Left forelimb (tissue), 1 donor: ENCODE measurements at regions not wholly inside any gene's neighbourhood (a gene's known extent, or its start where the extent isn't known, plus 50 kb on each side); places are given as distances from the start of the nearest gene placed in this dataset.

Experiments used
- DNase-seq: peaks from one replicate; pipeline ENCODE4 v3.0.0-alpha.2; 2018; ENCODE audit warnings: low spot score

DNA sequence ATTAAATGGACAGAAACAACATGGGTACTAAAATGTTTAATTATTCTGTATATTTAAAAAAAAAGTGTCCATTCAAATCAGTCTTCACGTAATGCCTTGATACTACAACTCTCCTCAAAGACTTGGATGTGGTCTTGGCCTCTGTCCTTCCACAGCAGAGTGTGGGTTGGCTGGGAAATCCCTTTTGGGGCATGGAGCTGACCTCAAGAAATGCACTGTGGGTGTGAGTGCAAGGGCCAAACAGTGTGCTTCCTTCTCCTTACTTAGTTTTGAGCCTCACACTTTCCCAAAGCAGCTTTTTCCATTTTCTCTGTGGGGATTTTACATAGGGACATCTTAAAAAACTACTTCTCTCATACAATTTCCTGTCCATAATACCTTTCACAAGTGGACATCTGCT is 607.4 kb downstream of the EFNB2 start:
- no peak for DNase-seq

DNA sequence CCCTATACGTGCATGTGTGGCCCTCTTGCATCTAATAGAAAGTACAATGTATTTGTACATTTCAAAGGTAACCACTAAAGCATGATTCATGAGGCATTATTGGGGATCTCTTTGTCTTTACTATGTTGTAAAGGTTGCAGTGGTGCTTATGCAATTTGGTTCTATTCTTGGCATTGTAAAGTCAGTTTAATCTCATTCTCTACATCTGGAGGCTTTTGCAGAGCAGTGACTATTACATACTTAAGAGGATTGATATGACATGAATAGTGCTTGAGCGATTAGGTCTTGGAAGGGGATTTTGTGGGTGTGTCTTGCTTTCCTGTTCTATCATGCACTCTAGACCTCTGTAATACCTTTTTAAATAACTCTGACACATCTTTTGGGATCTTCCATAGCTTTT is 610.0 kb downstream of the EFNB2 start:
- no peak for DNase-seq

DNA sequence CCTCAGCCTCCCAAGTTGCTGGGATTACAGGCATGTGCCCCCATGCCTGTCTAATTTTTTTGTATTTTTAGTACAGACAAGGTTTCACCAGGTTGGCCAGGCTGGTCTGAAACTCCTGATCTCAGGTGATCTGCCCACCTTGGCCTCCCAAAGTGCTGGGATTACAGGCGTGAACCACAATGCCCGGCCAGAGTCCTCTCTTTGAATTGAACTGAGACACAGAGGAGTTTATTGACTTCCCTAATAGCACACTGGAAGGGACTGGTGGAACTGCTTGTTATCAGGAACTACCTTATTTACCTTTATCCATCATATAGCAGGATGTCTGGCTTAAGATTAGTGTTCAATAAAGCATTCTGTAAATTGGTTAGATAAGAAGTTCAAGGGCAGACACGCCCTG is 613.8 kb downstream of the EFNB2 start:
- no peak for DNase-seq

- no peak for DNase-seq
Observed at GRCh38 chr13:105920370-105920769, 615.1 kb downstream of the EFNB2 start.

DNA sequence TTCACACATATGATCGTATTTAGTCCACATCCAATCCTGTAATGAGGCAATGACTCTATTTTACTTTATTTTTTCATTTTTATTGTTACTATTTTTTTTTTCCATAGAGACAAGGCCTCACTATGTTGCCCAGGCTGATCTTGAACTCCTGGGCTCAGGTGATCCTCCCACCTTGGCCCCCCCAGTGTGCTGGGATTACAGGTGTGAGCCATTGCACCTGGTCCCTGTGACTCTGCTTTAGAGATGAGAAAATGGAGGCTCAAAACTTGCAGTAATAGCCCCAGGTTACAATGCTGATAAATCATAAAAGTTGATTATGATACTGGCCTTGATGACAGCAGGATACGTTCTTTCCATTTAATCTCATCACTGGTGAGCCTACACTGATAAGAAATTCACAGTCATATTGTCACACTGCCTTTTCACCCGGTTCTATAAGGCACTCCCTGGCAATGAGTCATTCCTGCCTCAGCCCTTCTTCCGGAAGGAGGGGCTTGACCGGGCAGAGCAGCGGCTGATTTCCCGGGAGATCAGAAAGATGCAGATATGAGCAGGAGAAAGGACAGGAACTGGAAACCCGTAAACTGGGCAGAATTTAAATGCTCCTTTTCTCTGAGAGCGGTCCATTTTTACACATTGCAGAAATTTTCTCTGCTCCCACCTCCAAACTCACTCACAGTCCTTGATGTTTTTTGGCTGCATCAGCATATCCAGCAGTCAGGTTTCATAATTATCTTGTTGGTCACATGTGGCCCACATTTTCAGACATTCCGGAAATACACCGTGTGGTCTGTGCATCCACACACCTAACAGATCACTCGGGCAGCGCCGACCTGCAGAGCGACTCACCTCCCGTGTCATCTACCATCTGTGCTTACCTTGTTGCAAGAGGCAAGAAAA is 616.4 kb downstream of the EFNB2 start:
- DNase-seq: no peak

- DNase-seq: no peak
Observed at GRCh38 chr13:105915146-105915850, 620.2 kb downstream of the EFNB2 start.

DNA sequence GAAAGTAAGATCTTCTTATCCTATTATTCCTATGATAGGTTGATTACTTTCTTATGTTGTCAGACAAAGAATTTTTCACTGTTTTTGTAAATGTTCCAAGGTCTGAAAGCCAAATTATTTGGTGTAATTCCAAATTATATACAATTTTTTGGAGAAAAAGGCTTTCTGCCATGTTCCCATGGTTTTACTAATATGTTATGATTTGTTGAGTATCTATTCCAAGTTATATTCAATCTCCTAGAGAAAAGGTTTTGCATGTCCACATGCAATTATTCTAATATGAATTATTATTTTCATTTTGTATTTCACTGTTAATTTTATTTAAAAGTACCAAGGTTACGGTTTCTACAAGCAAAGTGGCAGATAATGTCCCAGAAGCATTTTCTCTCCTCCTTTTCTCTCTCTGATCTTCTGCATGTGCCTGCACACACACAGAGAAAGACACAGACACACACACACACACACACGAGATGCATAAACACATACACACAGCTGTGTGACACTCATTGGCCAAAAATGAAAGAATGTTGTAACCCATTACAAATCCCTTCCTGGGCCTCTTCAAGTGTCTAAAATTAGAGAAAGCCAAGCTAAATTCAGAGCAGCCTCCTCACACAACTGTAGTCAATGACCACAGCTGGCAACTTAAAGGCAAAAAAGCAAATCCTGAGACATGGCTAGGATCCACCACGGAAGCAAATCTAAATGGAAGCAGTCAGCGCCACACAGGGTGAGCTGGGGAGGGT is 621.0 kb downstream of the EFNB2 start:
- no peak for DNase-seq

DNA sequence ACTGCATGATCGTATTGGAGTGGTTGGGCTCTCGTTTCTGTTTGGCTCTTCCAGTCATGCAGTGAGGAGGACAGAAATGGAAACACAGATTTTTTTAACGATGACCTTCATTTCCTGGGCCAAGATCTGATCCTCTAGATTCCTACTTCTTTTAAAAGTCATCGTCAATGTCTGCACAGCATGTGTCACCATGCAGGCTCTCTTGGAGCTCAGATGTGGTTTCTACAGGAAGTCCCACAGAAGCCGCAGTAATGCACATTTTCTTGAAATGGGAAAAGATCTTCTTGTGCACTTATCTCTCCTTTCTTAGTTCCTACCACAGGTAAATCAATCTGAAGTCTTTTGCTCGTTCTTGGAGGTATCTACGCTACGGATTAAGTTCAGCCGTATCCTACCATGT is 626.9 kb downstream of the EFNB2 start:
- no peak for DNase-seq

GRCh38 chr13:105907319-105908019 is 628.0 kb downstream of the EFNB2 start:
- no peak for DNase-seq

DNA sequence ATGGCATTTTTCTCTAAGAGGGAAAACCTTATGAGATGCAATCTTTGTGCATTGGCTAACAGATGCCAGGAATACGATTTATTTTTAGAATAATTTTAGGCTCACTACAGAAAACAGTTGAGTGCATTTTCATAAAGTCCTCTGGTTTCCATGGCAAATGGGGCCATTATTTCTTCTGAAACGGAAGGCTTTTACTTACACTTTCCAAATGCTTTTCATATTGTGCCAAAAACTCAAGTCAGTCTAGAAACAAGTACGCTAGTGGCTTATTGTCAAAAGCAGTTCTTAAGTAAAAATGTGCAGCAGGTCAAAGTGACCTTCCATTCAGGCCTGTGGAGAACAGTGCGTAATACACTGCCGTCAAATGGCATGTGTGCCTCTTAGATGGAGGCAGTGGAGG is 628.7 kb downstream of the EFNB2 start:
- no peak for DNase-seq

DNA sequence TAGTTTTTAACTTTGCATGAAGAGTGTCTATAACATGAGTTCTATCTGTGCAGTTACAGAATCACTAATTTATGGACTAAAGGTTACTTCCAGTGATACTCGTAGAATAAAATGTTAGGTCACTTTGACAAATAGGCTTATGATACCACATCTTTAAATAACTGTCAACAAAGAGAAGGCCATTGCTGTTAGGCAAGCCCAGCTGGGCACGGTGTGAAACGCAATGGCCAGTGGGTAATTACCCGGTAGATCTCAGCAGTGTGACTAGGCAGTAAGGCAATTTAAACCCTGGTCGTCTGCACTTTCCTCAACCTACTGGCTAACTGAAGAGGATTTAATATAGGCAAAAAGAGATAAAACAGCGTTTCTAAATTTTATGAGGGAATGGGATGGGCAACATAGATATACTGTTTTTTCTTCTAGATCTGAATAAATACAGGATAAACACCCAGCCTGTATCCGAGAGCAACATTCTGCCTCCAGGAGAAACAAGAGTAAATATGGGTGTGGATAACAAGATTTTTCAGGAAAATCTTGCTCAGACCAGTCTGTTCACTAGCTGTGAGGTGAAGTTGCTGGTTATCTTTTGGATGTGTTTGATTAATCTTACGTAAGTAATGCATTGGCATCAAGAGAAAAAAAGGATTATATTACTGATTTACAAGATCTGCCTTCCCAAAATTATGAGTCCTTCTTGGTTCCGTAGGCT is 631.3 kb downstream of the EFNB2 start:
- no peak for DNase-seq

- no peak for DNase-seq
Observed at GRCh38 chr13:105902396-105902795, 633.1 kb downstream of the EFNB2 start.

DNA sequence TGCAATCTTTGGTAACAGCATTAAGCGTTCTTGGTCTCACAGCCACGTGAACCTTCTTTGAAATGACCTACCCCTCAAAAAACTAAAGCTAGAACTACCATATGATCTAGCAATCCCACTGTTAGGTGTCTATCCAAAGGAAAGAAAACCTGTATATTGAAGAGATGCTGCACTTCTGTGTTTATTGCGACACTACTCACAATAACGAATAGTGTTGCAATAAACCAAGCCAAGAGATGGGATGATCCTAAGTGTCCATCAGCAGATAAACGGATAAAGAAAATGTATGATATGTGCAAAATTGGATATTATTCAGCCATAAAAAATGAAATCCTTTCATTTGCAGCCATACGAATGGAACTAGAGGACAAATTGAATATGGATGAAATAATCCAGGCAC is 637.9 kb downstream of the EFNB2 start:
- no peak for DNase-seq

DNA sequence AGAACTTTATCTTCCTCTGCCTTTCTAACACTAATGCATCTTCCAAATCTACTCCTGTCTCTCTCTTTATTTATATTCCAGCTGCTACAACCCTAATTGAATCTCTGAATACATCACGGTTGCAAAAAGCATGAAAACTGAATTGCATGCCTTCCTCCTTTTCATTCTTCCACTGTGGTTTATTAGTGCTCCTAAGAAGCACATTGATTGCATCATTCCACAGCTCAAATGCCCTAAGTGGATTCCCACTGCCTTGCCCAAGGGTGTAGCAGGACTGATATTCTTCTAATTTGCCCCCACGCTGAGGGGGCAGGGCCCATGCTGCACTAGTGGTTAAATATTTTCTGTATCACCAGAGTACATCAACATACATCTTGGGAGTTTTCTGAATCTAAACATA is 640.8 kb downstream of the EFNB2 start:
- no peak for DNase-seq

DNA sequence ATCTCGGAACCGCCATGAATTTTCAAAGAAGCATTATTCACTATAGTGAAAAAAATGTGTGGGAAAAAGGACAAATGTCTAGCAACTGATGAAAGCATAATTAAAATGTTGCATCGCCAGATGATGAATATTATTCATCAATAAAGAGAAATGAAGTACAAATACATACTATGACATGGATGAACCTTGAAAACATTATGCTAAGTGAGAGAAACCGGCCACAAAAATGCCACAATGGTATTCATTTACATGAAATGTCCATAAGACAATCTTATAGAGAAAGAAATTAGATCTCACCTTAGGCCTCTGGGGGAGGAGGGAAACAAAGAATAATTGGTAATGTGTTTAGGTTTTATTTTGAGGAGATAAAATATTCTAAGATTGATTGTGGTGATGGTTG is 645.0 kb downstream of the EFNB2 start:
- DNase-seq: no peak

- DNase-seq: no peak
Observed at GRCh38 chr13:105878119-105878700, 657.3 kb downstream of the EFNB2 start.

DNA sequence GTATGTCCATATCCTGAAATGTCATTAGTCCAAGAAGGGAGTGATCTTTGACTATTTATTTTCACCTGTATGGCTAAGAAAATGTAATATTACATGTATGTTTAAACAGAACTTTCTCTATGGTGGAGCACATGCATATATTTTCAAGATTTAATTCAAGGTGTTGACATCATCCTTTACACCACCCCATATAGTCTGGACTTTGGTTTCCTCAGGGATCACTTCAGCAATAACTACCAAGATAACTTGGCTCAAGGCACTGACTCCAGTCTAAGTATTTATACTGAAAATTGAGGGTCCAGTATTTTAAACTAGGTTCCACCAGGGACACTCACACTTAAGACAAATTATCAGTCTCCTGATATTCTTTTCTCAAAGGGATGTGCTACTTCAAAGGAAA is 660.6 kb downstream of the EFNB2 start:
- no peak for DNase-seq

GRCh38 chr13:105871768-105872167 is 663.7 kb downstream of the EFNB2 start:
- no peak for DNase-seq

- no peak for DNase-seq
Observed at GRCh38 chr13:105871326-105871725, 664.1 kb downstream of the EFNB2 start.

DNA sequence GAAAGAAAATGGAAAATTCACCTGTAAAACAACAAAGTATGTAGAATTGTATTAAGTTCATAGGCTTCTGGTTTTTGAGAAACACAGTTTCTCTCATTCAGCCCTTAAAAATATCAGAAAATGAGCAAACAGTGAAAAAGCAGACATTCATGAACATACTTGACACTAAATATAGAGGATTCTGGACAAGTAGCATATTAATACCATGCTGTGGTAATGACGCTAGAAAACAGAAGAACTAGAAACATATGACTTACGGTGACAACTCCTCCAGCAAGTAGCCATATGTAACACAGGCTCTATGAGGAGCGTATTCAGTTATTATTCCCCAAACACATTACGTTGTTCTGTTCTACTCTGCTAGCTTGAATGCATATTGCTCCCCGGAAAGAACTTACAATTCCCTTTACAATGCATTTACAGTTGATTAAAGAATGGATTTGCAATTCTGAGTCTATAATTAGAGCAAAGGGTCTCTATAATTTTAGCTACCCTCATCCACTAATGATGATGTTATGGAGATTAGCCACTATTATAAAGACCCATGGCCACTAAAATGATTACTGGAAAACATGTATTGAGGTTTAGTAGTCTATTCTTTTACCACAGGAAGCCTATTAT is 672.1 kb downstream of the EFNB2 start:
- DNase-seq: no peak

DNA sequence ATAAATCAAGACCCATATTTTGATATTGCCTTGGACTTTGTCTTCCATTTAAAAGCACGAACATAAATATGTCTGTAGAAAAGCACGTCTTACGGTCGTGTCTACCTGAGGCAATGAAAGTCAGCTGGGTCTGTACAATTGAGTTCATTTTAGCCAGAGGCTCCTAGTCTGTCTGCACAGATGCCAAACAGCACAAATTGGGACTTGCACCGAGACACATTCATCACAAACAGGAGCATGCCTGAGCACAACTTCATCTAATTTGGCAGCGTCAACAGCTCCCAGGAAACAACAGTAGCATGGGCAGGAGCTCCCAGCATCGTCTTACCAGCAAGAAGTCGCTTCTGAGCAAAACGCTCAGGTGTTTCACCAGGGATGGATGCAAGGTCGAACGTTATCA is 687.0 kb downstream of the EFNB2 start:
- no peak for DNase-seq
